ENCODE measurements at regions not wholly inside any gene's neighbourhood (a gene's known extent, or its start where the extent isn't known, plus 50 kb on each side); places are given as distances from the start of the nearest gene placed in this dataset.

- H4K20me1 ChIP-seq (replicated peaks; ENCODE audit: insufficient read depth) = no peaks in the 10 kb centered on the region
- no peak overlapping the region for H3K27ac ChIP-seq (ENCODE audit: low read depth)
- no peaks in the 10 kb centered on the region for H3K4me1 ChIP-seq (ENCODE audit: insufficient read depth)
- H3K36me3 Mint-ChIP-seq (ENCODE audit: low read depth) = no peaks in the 10 kb centered on the region
- no peaks in the 10 kb centered on the region for H3K27me3 Mint-ChIP-seq (ENCODE audit: insufficient read depth, low read depth, poor library complexity)
- DNase-seq (ENCODE audit: low spot score) = no peak
- no peaks in the 10 kb centered on the region; the same call in 2 of the 3 replicates for H3K9me3 Mint-ChIP-seq
- H3K27me3 ChIP-seq (ENCODE audit: insufficient read depth) = no peaks in the 10 kb centered on the region
- no peak for ATAC-seq
- no peak overlapping the region for H3K4me3 Mint-ChIP-seq
- no peaks in the 10 kb centered on the region for H3F3A ChIP-seq (replicated peaks; ENCODE audit: low read depth)
- no peaks in the 10 kb centered on the region for H3K79me2 ChIP-seq (replicated peaks; ENCODE audit: insufficient read depth)
- H3K4me3 ChIP-seq = no peak overlapping the region
- no peaks in the 10 kb centered on the region for H3K4me1 Mint-ChIP-seq
- H3K36me3 ChIP-seq (ENCODE audit: insufficient read depth) = no peaks in the 10 kb centered on the region
- no peak overlapping the region for H3K4me2 ChIP-seq
- no peak for TF ChIP-seq ETS1 (IDR thresholded peaks at IDR 0.05)
- no peak for TF ChIP-seq JUNB (IDR thresholded peaks at IDR 0.05; ENCODE audit: unreplicated experiment)
- TF ChIP-seq, protein P1, sequence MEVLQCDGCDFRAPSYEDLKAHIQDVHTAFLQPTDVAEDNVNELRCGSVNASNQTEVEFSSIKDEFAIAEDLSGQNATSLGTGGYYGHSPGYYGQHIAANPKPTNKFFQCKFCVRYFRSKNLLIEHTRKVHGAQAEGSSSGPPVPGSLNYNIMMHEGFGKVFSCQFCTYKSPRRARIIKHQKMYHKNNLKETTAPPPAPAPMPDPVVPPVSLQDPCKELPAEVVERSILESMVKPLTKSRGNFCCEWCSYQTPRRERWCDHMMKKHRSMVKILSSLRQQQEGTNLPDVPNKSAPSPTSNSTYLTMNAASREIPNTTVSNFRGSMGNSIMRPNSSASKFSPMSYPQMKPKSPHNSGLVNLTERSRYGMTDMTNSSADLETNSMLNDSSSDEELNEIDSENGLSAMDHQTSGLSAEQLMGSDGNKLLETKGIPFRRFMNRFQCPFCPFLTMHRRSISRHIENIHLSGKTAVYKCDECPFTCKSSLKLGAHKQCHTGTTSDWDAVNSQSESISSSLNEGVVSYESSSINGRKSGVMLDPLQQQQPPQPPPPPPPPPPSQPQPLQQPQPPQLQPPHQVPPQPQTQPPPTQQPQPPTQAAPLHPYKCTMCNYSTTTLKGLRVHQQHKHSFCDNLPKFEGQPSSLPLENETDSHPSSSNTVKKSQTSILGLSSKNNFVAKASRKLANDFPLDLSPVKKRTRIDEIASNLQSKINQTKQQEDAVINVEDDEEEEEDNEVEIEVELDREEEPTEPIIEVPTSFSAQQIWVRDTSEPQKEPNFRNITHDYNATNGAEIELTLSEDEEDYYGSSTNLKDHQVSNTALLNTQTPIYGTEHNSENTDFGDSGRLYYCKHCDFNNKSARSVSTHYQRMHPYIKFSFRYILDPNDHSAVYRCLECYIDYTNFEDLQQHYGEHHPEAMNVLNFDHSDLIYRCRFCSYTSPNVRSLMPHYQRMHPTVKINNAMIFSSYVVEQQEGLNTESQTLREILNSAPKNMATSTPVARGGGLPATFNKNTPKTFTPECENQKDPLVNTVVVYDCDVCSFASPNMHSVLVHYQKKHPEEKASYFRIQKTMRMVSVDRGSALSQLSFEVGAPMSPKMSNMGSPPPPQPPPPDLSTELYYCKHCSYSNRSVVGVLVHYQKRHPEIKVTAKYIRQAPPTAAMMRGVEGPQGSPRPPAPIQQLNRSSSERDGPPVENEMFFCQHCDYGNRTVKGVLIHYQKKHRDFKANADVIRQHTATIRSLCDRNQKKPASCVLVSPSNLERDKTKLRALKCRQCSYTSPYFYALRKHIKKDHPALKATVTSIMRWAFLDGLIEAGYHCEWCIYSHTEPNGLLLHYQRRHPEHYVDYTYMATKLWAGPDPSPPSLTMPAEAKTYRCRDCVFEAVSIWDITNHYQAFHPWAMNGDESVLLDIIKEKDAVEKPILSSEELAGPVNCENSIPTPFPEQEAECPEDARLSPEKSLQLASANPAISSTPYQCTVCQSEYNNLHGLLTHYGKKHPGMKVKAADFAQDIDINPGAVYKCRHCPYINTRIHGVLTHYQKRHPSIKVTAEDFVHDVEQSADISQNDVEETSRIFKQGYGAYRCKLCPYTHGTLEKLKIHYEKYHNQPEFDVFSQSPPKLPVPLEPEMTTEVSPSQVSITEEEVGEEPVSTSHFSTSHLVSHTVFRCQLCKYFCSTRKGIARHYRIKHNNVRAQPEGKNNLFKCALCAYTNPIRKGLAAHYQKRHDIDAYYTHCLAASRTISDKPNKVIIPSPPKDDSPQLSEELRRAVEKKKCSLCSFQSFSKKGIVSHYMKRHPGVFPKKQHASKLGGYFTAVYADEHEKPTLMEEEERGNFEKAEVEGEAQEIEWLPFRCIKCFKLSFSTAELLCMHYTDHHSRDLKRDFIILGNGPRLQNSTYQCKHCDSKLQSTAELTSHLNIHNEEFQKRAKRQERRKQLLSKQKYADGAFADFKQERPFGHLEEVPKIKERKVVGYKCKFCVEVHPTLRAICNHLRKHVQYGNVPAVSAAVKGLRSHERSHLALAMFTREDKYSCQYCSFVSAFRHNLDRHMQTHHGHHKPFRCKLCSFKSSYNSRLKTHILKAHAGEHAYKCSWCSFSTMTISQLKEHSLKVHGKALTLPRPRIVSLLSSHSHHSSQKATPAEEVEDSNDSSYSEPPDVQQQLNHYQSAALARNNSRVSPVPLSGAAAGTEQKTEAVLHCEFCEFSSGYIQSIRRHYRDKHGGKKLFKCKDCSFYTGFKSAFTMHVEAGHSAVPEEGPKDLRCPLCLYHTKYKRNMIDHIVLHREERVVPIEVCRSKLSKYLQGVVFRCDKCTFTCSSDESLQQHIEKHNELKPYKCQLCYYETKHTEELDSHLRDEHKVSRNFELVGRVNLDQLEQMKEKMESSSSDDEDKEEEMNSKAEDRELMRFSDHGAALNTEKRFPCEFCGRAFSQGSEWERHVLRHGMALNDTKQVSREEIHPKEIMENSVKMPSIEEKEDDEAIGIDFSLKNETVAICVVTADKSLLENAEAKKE (CRISPR knock-in tag; IDR thresholded peaks at IDR 0.05) = no peak
- TF ChIP-seq, protein P2, sequence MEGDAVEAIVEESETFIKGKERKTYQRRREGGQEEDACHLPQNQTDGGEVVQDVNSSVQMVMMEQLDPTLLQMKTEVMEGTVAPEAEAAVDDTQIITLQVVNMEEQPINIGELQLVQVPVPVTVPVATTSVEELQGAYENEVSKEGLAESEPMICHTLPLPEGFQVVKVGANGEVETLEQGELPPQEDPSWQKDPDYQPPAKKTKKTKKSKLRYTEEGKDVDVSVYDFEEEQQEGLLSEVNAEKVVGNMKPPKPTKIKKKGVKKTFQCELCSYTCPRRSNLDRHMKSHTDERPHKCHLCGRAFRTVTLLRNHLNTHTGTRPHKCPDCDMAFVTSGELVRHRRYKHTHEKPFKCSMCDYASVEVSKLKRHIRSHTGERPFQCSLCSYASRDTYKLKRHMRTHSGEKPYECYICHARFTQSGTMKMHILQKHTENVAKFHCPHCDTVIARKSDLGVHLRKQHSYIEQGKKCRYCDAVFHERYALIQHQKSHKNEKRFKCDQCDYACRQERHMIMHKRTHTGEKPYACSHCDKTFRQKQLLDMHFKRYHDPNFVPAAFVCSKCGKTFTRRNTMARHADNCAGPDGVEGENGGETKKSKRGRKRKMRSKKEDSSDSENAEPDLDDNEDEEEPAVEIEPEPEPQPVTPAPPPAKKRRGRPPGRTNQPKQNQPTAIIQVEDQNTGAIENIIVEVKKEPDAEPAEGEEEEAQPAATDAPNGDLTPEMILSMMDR (conservative IDR thresholded peaks at IDR 0.05; ENCODE audit: low read depth in 2 of 2) = no peak
- TF ChIP-seq POLR2AphosphoS5 (IDR thresholded peaks at IDR 0.05; ENCODE audit: low read depth) = no peak
- no peak for TF ChIP-seq CREB1 (CRISPR knock-in tag; IDR thresholded peaks at IDR 0.05; ENCODE audit: low read depth)
- no peak for TF ChIP-seq ZNF331 (CRISPR knock-in tag; IDR thresholded peaks at IDR 0.05; ENCODE audit: low read depth)
- no peak for TF ChIP-seq EZH2phosphoT487 (IDR thresholded peaks at IDR 0.05; ENCODE audit: unreplicated experiment)
- H3K27ac Mint-ChIP-seq = no peak overlapping the region
- 0 out of 2 replicates have a peak overlapping the region, but pooled peaks have one; percentile 28 for H2AFZ ChIP-seq
- H3K9me2 ChIP-seq (ENCODE audit: insufficient read depth) = no peaks in the 10 kb centered on the region
These were observed 228.0 kb downstream of the ETAA1 start for GRCh38 chr2:67625178-67625577.
